Endothelial cell of umbilical vein (primary cell): ENCODE measurements at regions not wholly inside any gene's neighbourhood (a gene's known extent, or its start where the extent isn't known, plus 50 kb on each side); places are given as distances from the start of the nearest gene placed in this dataset.

Experiments
- CTCF ChIP-seq, 2 donors: IDR thresholded peaks; 1 replicate in 1 of 2; 2 replicates in 1 of 2; pipeline ENCODE4 v1.5.1; 2011; ENCODE audit warnings: low read length in 2 of 2, mild to moderate bottlenecking in 2 of 2, moderate library complexity in 2 of 2, control low read depth in 1 of 2, inconsistent platforms in 1 of 2, low read depth in 1 of 2; ENCODE audit not compliant: insufficient read depth in 1 of 2; ENCODE audit errors: extremely low read depth in 1 of 2
- EZH2 ChIP-seq: IDR thresholded peaks from 2 replicates; pipeline ENCODE4 v1.6.1; 2012; ENCODE audit warnings: borderline replicate concordance, low read depth, mild to moderate bottlenecking, moderate library complexity, low read length, inconsistent platforms; ENCODE audit not compliant: severe bottlenecking
- JUN ChIP-seq: IDR thresholded peaks from 2 replicates; pipeline ENCODE4 v1.6.1; 2011; ENCODE audit warnings: borderline replicate concordance, low read depth; ENCODE audit not compliant: insufficient read length, insufficient read depth
- POLR2A ChIP-seq: IDR thresholded peaks from 2 replicates; pipeline ENCODE4 v1.6.1; 2012; ENCODE audit warnings: low read depth, mild to moderate bottlenecking, control low read depth, low read length
- POLR2AphosphoS5 ChIP-seq: IDR thresholded peaks from 2 replicates; pipeline ENCODE4 v1.6.1; 2012; ENCODE audit warnings: low read depth, mild to moderate bottlenecking, control low read depth, low read length, moderate library complexity; ENCODE audit not compliant: insufficient read depth

GRCh38 chr5:6868575-6869215 is 155.5 kb downstream of the TENT4A start:
- TF ChIP-seq CTCF (IDR thresholded peaks at IDR 0.05; ENCODE audit: extremely low read depth in 1 of 2, insufficient read depth in 1 of 2, low read depth in 1 of 2, low read length in 2 of 2) = no peak
- TF ChIP-seq EZH2 = no peak
- TF ChIP-seq POLR2AphosphoS5 = no peak
- no peak for TF ChIP-seq POLR2A
- TF ChIP-seq JUN = no peak
